ENCODE measurements at regions not wholly inside any gene's neighbourhood (a gene's known extent, or its start where the extent isn't known, plus 50 kb on each side); places are given as distances from the start of the nearest gene placed in this dataset.

DNA sequence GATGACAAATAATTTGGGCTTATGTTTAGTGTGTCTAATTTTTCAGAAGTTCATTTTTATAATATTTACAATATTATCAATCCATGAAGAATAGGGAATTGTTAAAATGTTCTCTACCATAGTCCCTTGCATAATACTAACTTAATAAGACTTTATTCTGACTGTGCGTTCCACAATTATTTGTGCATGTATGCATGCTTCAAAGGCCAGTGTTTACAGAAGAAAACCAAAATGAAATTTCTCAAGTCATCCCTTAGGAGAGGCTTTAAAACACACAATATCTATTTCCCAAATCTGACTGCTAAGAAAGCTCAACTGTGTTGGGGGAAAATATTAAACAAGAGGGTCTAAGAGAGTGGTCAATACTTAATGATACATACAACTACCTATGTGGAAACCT lies 226.3 kb upstream of the ANKRD50 start:
- intact Hi-C loops (cut with DNase I, micrococcal nuclease), result no loop called here
- ATAC-seq (no peak), DNase-seq (no peak)
- Histone ChIP-seq H3K4me3 (no peak overlapping the region), H3K36me3 (ENCODE audit: low read depth) (no peaks in the 10 kb centered on the region), H3K9me3 (no peaks in the 10 kb centered on the region), H3K4me1 (ENCODE audit: low read depth) (no peaks in the 10 kb centered on the region)
- TF ChIP-seq, protein P1, sequence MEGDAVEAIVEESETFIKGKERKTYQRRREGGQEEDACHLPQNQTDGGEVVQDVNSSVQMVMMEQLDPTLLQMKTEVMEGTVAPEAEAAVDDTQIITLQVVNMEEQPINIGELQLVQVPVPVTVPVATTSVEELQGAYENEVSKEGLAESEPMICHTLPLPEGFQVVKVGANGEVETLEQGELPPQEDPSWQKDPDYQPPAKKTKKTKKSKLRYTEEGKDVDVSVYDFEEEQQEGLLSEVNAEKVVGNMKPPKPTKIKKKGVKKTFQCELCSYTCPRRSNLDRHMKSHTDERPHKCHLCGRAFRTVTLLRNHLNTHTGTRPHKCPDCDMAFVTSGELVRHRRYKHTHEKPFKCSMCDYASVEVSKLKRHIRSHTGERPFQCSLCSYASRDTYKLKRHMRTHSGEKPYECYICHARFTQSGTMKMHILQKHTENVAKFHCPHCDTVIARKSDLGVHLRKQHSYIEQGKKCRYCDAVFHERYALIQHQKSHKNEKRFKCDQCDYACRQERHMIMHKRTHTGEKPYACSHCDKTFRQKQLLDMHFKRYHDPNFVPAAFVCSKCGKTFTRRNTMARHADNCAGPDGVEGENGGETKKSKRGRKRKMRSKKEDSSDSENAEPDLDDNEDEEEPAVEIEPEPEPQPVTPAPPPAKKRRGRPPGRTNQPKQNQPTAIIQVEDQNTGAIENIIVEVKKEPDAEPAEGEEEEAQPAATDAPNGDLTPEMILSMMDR (IDR thresholded peaks at IDR 0.05), result no peak

DNA sequence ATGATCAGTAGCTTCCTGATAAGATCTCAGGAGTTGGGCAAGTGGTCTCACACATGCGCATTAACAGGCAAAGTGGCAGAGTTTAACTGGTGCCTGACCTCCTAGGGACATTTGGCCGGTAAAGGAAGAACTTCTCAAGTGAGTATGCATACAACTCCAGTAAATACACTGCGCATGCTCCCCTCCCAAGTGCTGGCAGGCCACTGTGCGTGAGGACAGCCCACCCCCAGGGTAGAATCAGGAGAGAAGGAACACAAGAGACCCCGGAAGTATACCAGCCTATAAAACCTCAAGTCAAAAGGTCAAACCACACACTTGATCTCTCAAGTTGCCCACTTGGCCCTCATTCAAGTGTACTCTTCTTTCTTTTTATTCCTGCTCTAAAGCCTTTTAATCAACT lies 225.5 kb upstream of the ANKRD50 start:
- intact Hi-C loops (cut with DNase I, micrococcal nuclease), result no loop called here
- Histone ChIP-seq H3K4me3 (no peak overlapping the region), H3K4me1 (ENCODE audit: low read depth) (no peaks in the 10 kb centered on the region), H3K9me3 (no peaks in the 10 kb centered on the region), H3K36me3 (ENCODE audit: low read depth) (no peaks in the 10 kb centered on the region)
- TF ChIP-seq, protein P1 (IDR thresholded peaks at IDR 0.05), result no peak
- DNase-seq (no peak), ATAC-seq (no peak)

DNA sequence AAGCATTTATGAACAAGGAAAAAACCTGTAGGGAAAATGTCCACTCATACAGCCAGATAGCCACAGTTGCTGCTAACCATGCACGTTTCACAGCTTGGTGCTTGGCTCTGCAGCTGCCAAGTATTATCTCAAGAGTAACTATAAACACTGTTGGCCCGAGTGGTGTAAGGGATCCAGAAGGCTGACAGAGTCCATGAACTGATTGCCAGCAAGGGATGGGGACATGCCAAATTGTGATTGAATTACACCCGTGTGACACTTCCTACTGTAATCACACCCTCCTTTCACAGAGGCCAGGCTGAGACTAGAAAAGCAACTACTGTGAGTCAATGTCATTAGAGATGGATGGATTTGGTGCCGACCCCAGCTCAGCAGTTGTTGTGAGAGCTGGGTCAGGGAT lies 223.9 kb upstream of the ANKRD50 start:
- no peaks in the 10 kb centered on the region for H3K4me1 ChIP-seq (ENCODE audit: low read depth)
- TF ChIP-seq, protein P1 (IDR thresholded peaks at IDR 0.05), result no peak
- peak; percentile 30 for ATAC-seq
- no peaks in the 10 kb centered on the region for H3K9me3 ChIP-seq
- intact Hi-C loops (cut with DNase I, micrococcal nuclease), result no loop called here
- H3K4me3 ChIP-seq, result no peak overlapping the region
- no peaks in the 10 kb centered on the region for H3K36me3 ChIP-seq (ENCODE audit: low read depth)
- DNase-seq, result peak in 1 of 3 donors; percentile 7

DNA sequence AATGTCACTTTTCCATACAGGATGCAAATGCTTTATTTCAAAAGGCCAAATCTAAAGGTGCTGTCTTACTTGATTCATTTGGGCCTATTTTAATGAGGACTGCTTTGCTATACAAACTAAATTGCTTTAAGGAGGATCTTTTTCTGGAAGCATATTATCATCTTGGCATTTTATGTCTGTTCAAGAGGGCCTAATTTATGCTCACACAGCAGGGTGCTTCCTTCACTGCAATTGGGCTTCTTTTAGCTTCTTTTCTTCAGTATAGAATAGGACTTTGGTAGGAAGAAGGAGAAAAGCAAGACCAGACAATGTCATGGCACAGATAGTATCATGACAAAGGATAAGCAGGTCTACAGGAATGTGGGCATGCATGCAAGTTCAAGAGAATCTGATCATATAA lies 222.4 kb upstream of the ANKRD50 start:
- ATAC-seq, result no peak
- no peak for DNase-seq
- Histone ChIP-seq H3K4me1 (ENCODE audit: low read depth) (no peaks in the 10 kb centered on the region), H3K4me3 (no peak overlapping the region), H3K36me3 (ENCODE audit: low read depth) (no peaks in the 10 kb centered on the region), H3K9me3 (no peaks in the 10 kb centered on the region)
- TF ChIP-seq, protein P1 (IDR thresholded peaks at IDR 0.05), result no peak
- intact Hi-C loops (cut with DNase I, micrococcal nuclease), result no loop called here

DNA sequence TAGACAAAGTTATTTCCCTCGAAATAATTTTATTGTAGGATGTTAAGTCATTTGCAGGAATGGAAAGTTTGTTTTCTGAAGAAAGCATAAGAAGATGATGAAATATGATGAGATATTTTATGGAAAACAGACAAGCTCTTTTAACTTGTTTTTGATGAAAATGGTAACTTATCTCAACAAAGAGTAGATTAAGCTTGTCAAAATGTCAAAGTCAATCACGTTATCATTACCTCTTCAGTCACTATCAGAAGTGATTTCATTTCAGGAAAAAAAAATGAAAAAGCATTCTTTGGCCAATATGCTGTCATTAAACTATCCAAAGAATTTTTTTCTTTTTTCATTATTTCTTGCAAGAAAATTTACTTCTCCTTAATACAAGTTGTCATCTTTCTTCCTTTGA lies 221.0 kb upstream of the ANKRD50 start:
- no peaks in the 10 kb centered on the region for H3K4me1 ChIP-seq (ENCODE audit: low read depth)
- H3K36me3 ChIP-seq (ENCODE audit: low read depth), result no peaks in the 10 kb centered on the region
- intact Hi-C loops (cut with DNase I, micrococcal nuclease), result no loop called here
- H3K4me3 ChIP-seq, result no peak overlapping the region
- DNase-seq (no peak), ATAC-seq (no peak)
- no peaks in the 10 kb centered on the region for H3K9me3 ChIP-seq
- TF ChIP-seq, protein P1 (IDR thresholded peaks at IDR 0.05), result no peak

DNA sequence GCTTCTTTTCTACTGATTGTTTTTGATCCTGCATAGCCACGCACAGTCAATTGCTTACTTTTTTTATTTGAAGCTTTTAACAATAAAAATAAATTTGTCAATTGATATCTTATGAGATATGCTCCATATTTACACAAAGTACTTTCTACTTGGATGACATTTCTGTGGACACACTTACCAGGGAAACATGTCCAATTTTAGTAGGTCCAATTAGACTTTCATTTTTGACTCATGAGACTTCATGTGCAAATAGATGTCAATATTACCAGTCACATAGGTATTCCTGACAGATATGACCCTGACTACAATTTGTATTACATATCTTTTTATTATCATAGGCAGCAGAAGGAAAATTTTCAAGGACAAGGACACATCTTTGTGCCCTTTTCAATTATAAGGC lies 219.9 kb upstream of the ANKRD50 start:
- no peak for ATAC-seq
- DNase-seq, result no peak
- H3K36me3 ChIP-seq (ENCODE audit: low read depth), result no peaks in the 10 kb centered on the region
- H3K9me3 ChIP-seq, result no peaks in the 10 kb centered on the region
- TF ChIP-seq, protein P1 (IDR thresholded peaks at IDR 0.05), result no peak
- no peak overlapping the region for H3K4me3 ChIP-seq
- no peaks in the 10 kb centered on the region for H3K4me1 ChIP-seq (ENCODE audit: low read depth)
- intact Hi-C loops (cut with DNase I, micrococcal nuclease), result no loop called here

All from mucosa of descending colon (tissue), 3 donors.